ENCODE measurements at regions not wholly inside any gene's neighbourhood (a gene's known extent, or its start where the extent isn't known, plus 50 kb on each side); places are given as distances from the start of the nearest gene placed in this dataset.

DNA sequence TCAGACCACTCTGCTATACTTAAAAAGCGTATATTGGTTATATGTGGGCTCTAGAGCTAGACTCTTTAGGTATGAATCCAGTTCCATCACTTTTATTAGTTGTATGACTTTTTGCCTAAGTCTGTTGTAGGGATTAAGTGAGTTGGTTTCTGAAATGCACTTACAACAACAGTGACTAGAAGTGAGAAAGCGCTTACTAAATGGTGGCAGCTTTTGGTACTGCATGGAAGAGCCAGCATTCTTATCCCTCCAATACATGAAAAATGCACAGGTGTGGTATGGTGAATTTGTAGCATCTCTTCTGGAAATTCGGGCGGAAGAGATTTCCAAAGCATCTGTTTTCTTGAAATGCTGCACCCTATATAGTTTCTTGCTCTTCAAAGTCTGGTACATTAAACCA, 117.1 kb downstream of the SPANXA1 start:
- no peak overlapping the region for H2AFZ ChIP-seq (ENCODE audit: low read depth, low read length)
- H3K79me2 ChIP-seq (ENCODE audit: control insufficient read depth, insufficient read depth, low read length) = no peaks in the 10 kb centered on the region
- no TSS peak for BruUV-seq (replicated peaks)
- intact Hi-C loops (cut with micrococcal nuclease) = loop anchor here (5.0 kb wide), 2 partner anchors 495 to 650 kb away; no protein-coding TSS in a partner anchor
- H3K27ac ChIP-seq (ENCODE audit: insufficient read depth, low read depth, low read length) = no peak overlapping the region
- DNase-seq (ENCODE audit: low read depth, low spot score) (peak; percentile 2), FAIRE-seq (no peak)
- CTCF ChIA-PET = interaction anchor here (0.5 to 1.4 kb wide), 3 partner anchors 25 to 126 kb away, joined by 3 to 4 read pairs (median 3); no protein-coding TSS in a partner anchor
- no peaks in the 10 kb centered on the region for H3K36me3 ChIP-seq (ENCODE audit: control insufficient read depth in 2 of 2, extremely low read depth in 1 of 2, insufficient read depth in 2 of 2, low read length in 2 of 2)
- TF ChIP-seq, protein P1, sequence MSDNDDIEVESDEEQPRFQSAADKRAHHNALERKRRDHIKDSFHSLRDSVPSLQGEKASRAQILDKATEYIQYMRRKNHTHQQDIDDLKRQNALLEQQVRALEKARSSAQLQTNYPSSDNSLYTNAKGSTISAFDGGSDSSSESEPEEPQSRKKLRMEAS (IDR thresholded peaks at IDR 0.05; ENCODE audit: insufficient read depth, insufficient read length) = no peak
- TF ChIP-seq, protein P2, sequence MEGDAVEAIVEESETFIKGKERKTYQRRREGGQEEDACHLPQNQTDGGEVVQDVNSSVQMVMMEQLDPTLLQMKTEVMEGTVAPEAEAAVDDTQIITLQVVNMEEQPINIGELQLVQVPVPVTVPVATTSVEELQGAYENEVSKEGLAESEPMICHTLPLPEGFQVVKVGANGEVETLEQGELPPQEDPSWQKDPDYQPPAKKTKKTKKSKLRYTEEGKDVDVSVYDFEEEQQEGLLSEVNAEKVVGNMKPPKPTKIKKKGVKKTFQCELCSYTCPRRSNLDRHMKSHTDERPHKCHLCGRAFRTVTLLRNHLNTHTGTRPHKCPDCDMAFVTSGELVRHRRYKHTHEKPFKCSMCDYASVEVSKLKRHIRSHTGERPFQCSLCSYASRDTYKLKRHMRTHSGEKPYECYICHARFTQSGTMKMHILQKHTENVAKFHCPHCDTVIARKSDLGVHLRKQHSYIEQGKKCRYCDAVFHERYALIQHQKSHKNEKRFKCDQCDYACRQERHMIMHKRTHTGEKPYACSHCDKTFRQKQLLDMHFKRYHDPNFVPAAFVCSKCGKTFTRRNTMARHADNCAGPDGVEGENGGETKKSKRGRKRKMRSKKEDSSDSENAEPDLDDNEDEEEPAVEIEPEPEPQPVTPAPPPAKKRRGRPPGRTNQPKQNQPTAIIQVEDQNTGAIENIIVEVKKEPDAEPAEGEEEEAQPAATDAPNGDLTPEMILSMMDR (IDR thresholded peaks at IDR 0.05; ENCODE audit: extremely low read depth in 1 of 2, insufficient read depth in 1 of 2, low read depth in 1 of 2, low read length in 2 of 2) = peak in 1 of 2 donors; percentile 3
- POLR2A ChIA-PET = no interaction called here
- H3K27me3 ChIP-seq (ENCODE audit: control insufficient read depth in 2 of 2, insufficient read depth in 2 of 2, low read length in 2 of 2) = no peaks in the 10 kb centered on the region
- H3K9me3 ChIP-seq (replicated peaks; ENCODE audit: control insufficient read depth, insufficient read depth, low read length) = no peaks in the 10 kb centered on the region
- H3K4me3 ChIP-seq (replicated peaks in 1 of 3; ENCODE audit: insufficient read depth in 1 of 3, low read depth in 1 of 3, low read length in 3 of 3) = no peak overlapping the region
- dilution Hi-C loops (cut with MboI; ENCODE audit: extremely low pct_ligation_motif_present, low sequenced_read_pairs) = no loop called here
- no peak overlapping the region for H3K4me2 ChIP-seq (ENCODE audit: insufficient read depth, low read length)
- peaks cover 21% of the 10 kb centered on the region for H3K4me1 ChIP-seq (ENCODE audit: control insufficient read depth, extremely low read depth, insufficient read depth, low read length)
- H3K9me1 ChIP-seq (replicated peaks; ENCODE audit: control insufficient read depth, extremely low read depth, insufficient read depth, low read length) = no peaks in the 10 kb centered on the region
- H4K20me1 ChIP-seq (replicated peaks; ENCODE audit: control insufficient read depth, extremely low read depth, insufficient read depth, low read length) = no peaks in the 10 kb centered on the region
- H3K9ac ChIP-seq (replicated peaks; ENCODE audit: extremely low read depth, insufficient read depth, low read length) = no peak overlapping the region

DNA sequence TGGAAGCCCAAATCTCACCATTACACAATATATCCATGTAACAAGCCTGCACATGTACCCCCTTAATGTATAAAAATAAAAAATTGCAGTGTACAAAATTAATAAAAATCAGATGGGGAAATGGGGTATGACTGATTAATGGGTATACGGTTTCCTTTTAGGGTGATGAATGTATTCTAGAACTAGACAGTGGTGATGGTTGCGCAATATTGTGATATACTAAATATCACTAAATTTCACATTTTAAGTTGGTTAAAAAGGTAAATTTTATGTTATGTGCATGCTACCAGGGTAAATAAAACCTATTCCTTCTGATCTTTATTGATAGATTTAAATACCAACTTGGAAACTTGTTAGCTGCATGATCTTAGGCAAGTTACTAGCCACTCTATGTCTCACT, 129.4 kb downstream of the SPANXA1 start:
- H3K9me3 ChIP-seq (replicated peaks; ENCODE audit: control insufficient read depth, insufficient read depth, low read length) = no peaks in the 10 kb centered on the region
- no TSS peak for BruUV-seq (replicated peaks)
- no peak overlapping the region for H3K27ac ChIP-seq (ENCODE audit: insufficient read depth, low read depth, low read length)
- H3K27me3 ChIP-seq (ENCODE audit: control insufficient read depth in 2 of 2, insufficient read depth in 2 of 2, low read length in 2 of 2) = no peaks in the 10 kb centered on the region
- FAIRE-seq (no peak), DNase-seq (ENCODE audit: low read depth, low spot score) (no peak)
- dilution Hi-C loops (cut with MboI; ENCODE audit: extremely low pct_ligation_motif_present, low sequenced_read_pairs) (no loop called here), intact Hi-C loops (cut with micrococcal nuclease) (no loop called here)
- H3K9me1 ChIP-seq (replicated peaks; ENCODE audit: control insufficient read depth, extremely low read depth, insufficient read depth, low read length) = no peaks in the 10 kb centered on the region
- ChIA-PET POLR2A (no interaction called here), CTCF (no interaction called here)
- H3K79me2 ChIP-seq (ENCODE audit: control insufficient read depth, insufficient read depth, low read length) = no peaks in the 10 kb centered on the region
- no peaks in the 10 kb centered on the region for H4K20me1 ChIP-seq (replicated peaks; ENCODE audit: control insufficient read depth, extremely low read depth, insufficient read depth, low read length)
- no peak for TF ChIP-seq JUN (IDR thresholded peaks at IDR 0.05; ENCODE audit: borderline replicate concordance, insufficient read depth, insufficient read length, low read depth)
- no peak for TF ChIP-seq POLR2AphosphoS5 (IDR thresholded peaks at IDR 0.05; ENCODE audit: insufficient read depth, low read depth, low read length)
- TF ChIP-seq GATA2 (IDR thresholded peaks at IDR 0.05; ENCODE audit: insufficient read depth, insufficient read length, low read depth, low read length) = no peak
- no peak for TF ChIP-seq POLR2A (IDR thresholded peaks at IDR 0.05; ENCODE audit: low read depth, low read length)
- TF ChIP-seq FOS (IDR thresholded peaks at IDR 0.05; ENCODE audit: borderline replicate concordance, insufficient read depth, low read length) = no peak
- TF ChIP-seq MYC (IDR thresholded peaks at IDR 0.05; ENCODE audit: low read depth, low read length) = no peak
- TF ChIP-seq, protein P2 (IDR thresholded peaks at IDR 0.05; ENCODE audit: extremely low read depth in 1 of 2, insufficient read depth in 1 of 2, low read depth in 1 of 2, low read length in 2 of 2) = no peak
- no peak overlapping the region for H2AFZ ChIP-seq (ENCODE audit: low read depth, low read length)
- H3K4me2 ChIP-seq (ENCODE audit: insufficient read depth, low read length) = no peak overlapping the region
- no peak overlapping the region for H3K4me3 ChIP-seq (replicated peaks in 1 of 3; ENCODE audit: insufficient read depth in 1 of 3, low read depth in 1 of 3, low read length in 3 of 3)
- H3K36me3 ChIP-seq (ENCODE audit: control insufficient read depth in 2 of 2, extremely low read depth in 1 of 2, insufficient read depth in 2 of 2, low read length in 2 of 2) = no peaks in the 10 kb centered on the region
- H3K4me1 ChIP-seq (ENCODE audit: control insufficient read depth, extremely low read depth, insufficient read depth, low read length) = no peaks in the 10 kb centered on the region
- no peak overlapping the region for H3K9ac ChIP-seq (replicated peaks; ENCODE audit: extremely low read depth, insufficient read depth, low read length)

Measured in endothelial cell of umbilical vein (primary cell).